ENCODE measurements at regions not wholly inside any gene's neighbourhood (a gene's known extent, or its start where the extent isn't known, plus 50 kb on each side); places are given as distances from the start of the nearest gene placed in this dataset.

DNA sequence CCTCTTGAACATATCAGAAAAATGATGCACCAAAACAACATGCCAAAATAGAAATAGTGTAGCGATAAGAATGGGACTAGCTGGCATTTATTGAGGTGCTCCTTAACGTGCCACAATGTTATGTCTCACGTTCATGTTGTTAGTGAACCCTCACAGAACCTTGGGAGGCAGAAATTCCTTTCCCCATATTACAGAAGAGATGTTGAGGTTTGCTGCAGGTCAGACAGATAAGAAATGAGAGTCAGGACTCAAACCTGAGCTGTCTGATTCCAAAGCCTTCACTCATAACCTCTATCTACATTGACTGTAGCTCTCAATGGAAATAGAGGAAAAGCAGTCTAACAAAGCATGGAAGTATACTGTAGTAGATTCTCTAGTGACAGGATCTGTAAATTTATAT is 163.3 kb upstream of the STK17B start:
- H3K4me3 ChIP-seq (ENCODE audit: low read length), result no peak overlapping the region
- TF ChIP-seq, protein P1, sequence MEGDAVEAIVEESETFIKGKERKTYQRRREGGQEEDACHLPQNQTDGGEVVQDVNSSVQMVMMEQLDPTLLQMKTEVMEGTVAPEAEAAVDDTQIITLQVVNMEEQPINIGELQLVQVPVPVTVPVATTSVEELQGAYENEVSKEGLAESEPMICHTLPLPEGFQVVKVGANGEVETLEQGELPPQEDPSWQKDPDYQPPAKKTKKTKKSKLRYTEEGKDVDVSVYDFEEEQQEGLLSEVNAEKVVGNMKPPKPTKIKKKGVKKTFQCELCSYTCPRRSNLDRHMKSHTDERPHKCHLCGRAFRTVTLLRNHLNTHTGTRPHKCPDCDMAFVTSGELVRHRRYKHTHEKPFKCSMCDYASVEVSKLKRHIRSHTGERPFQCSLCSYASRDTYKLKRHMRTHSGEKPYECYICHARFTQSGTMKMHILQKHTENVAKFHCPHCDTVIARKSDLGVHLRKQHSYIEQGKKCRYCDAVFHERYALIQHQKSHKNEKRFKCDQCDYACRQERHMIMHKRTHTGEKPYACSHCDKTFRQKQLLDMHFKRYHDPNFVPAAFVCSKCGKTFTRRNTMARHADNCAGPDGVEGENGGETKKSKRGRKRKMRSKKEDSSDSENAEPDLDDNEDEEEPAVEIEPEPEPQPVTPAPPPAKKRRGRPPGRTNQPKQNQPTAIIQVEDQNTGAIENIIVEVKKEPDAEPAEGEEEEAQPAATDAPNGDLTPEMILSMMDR (conservative IDR thresholded peaks at IDR 0.05; ENCODE audit: low read depth, low read length), result no peak
- DNase-seq (ENCODE audit: low read depth), result no peak

DNA sequence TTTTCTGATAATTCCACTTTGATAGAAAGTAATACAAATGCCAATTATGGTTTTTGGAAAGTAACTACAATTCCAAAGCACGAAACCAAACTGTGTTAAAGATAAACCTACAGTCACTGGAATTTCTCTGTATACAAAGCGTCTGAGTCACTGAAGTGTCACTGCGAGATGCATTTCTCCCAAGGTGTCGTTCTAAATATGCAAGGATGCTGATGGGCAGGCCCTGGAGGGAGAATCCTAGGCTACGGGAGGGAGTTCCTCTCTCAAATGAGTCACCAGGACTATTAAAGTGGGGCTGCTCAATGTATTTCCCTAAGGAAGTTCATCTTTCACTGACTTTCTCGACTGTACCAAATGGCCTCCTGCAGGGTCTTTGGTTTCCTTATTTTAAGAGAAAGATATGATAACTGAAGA is 163.8 kb upstream of the STK17B start:
- TF ChIP-seq, protein P1 (conservative IDR thresholded peaks at IDR 0.05; ENCODE audit: low read depth, low read length), result no peak
- DNase-seq (ENCODE audit: low read depth), result no peak
- no peak overlapping the region for H3K4me3 ChIP-seq (ENCODE audit: low read length)

DNA sequence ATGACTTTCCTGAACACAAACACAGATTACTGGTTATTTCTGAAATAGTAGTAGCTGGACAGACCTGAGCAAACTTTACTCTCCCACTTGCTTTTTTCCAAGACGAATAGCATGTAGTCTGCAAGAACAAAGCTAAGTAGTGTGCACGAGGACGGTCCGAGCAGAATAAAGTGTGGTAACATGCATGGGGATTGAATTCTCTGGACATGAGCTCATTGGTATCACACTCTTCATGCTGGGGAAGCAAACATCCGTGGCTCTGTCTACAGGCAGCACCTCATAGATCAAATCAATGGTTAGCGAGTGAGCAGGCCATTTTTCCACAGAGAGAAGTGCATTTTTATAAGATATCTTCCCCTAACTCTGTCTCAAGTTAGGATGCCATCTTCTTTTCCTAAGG is 164.8 kb upstream of the STK17B start:
- H3K4me3 ChIP-seq (ENCODE audit: low read length), result no peak overlapping the region
- no peak for DNase-seq (ENCODE audit: low read depth)
- TF ChIP-seq, protein P1 (conservative IDR thresholded peaks at IDR 0.05; ENCODE audit: low read depth, low read length), result no peak

DNA sequence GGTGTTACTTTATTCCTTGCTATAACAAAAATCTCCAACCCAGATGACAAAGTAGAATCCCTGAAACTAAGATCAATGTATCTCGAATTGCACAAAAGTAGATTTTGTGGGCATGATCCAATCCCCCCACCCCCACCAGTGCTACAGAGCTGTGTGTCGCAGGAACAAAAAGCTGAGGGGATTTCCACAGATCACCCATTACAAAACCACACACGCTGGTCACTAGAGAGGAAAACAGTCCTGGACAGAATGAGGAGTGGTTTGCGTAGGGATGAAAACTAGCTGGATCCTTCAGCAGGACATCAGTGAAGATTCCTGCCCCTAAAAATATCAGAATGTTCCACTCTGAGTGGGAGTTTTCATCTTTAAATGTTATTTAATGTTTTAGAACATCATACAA is 165.3 kb upstream of the STK17B start:
- no peak for DNase-seq (ENCODE audit: low read depth)
- no peak overlapping the region for H3K4me3 ChIP-seq (ENCODE audit: low read length)
- TF ChIP-seq, protein P1 (conservative IDR thresholded peaks at IDR 0.05; ENCODE audit: low read depth, low read length), result no peak

DNA sequence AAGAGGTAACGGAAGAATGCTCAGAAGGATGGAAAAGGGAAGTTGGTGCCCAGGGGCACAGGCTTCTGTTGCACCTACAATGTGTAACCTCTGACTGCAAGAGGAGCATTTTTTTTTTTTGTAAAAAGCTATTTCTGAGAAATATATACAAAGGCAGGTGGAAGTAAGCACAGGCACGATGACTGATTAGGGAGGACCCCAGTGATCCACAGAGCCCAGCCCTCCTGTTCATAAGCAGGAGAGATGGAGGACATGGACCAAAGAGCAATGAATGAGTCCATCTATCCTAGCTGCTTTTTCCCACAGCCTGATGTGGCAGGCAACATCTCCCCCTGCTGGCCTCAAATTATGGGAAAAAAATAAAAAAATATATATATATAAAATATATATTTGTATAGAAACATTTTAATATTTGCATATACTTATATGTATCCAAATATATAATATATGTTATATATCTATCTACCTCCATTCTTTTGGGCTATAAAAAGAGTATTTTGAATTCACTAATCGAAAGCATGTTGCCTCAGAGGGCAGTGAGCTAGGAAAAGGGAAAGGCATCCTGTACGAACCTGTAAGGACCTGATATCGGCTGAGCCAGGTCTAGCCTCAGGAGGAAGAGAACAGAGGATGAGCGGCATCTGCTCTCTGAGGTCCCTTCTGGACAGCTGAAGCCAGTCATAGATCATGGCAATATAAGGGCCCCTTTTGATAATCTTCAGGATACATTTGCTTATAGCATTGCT is 166.0 kb upstream of the STK17B start:
- DNase-seq (ENCODE audit: low read depth), result no peak
- TF ChIP-seq, protein P1 (conservative IDR thresholded peaks at IDR 0.05; ENCODE audit: low read depth, low read length), result peak; percentile 58
- no peak overlapping the region for H3K4me3 ChIP-seq (ENCODE audit: low read length)

DNA sequence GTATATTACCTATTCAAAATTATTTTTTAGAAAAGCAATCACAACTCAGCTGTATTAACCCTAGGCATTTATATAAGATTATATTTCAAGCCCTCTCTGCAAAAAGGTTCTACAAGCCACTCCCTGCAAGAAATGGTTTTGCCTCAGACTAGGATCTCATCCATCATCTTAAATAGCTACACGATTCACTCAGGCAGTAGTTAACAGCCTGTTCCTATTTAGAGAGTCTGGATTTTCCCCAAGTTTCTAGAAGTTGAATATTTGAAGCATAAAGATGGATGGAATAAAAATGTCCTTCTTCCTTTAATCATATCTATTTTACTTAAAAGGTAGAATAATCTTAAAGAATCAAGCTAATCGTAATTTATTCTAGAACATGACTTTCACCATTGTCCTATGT is 167.1 kb upstream of the STK17B start:
- no peak overlapping the region for H3K4me3 ChIP-seq (ENCODE audit: low read length)
- TF ChIP-seq, protein P1 (conservative IDR thresholded peaks at IDR 0.05; ENCODE audit: low read depth, low read length), result no peak
- DNase-seq (ENCODE audit: low read depth), result no peak

DNA sequence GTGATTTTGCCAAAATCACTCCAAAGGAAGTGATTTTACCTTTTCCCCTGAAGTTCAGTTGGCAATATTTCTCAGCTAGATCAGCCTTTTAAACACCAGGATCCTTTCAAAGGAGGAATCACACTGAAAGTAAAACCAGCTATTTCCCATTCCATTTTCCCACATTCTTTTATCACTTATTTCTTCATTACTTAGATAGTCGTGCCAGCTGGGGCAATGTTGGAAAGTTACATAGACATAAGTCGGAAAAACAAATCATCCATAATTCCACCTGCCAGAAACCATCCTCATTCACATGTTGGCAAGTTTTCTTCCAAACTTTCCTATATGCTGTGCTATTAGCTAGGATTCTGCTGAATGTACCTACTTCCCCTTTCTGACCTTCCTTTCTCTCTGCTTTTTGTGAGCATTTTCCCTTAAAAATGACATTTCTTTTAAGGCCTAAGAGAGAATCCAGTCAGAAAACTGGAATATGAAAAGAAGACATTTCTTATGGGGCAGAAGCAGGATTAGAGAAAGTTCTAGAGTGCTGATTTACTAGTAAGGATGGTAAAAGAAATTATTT is 170.0 kb upstream of the STK17B start:
- TF ChIP-seq, protein P1 (conservative IDR thresholded peaks at IDR 0.05; ENCODE audit: low read depth, low read length), result no peak

More for the DNA sequence above, 170.0 kb upstream of the STK17B start:
- DNase-seq (ENCODE audit: low read depth), result no peak
- no peak overlapping the region for H3K4me3 ChIP-seq (ENCODE audit: low read length)
